ENCODE measurements at regions not wholly inside any gene's neighbourhood (a gene's known extent, or its start where the extent isn't known, plus 50 kb on each side); places are given as distances from the start of the nearest gene placed in this dataset.

GRCh38 chr5:145237843-145238242 lies 597.3 kb downstream of the PRELID2 start:
- FAIRE-seq: no peak

- FAIRE-seq: no peak
These were observed 598.2 kb downstream of the PRELID2 start for GRCh38 chr5:145236983-145237382.

GRCh38 chr5:145236127-145236526 lies 599.0 kb downstream of the PRELID2 start:
- FAIRE-seq: no peak

GRCh38 chr5:145233461-145233860 lies 601.7 kb downstream of the PRELID2 start:
- FAIRE-seq: no peak

GRCh38 chr5:145230781-145231180 lies 604.4 kb downstream of the PRELID2 start:
- no peak for FAIRE-seq

GRCh38 chr5:145228564-145228963 lies 606.6 kb downstream of the PRELID2 start:
- FAIRE-seq: no peak

- FAIRE-seq: no peak
These were observed 607.3 kb downstream of the PRELID2 start for GRCh38 chr5:145227881-145228280.

- no peak for FAIRE-seq
These were observed 608.4 kb downstream of the PRELID2 start for GRCh38 chr5:145226726-145227125.

- no peak for FAIRE-seq
These were observed 609.6 kb downstream of the PRELID2 start for GRCh38 chr5:145225529-145225928.

- no peak for FAIRE-seq
These were observed 611.6 kb downstream of the PRELID2 start for GRCh38 chr5:145223582-145223981.

GRCh38 chr5:145222622-145223021 lies 612.5 kb downstream of the PRELID2 start:
- no peak for FAIRE-seq

GRCh38 chr5:145221416-145221815 lies 613.7 kb downstream of the PRELID2 start:
- FAIRE-seq: no peak

- FAIRE-seq: no peak
These were observed 614.7 kb downstream of the PRELID2 start for GRCh38 chr5:145220481-145220880.

GRCh38 chr5:145218982-145219381 lies 616.2 kb downstream of the PRELID2 start:
- no peak for FAIRE-seq

GRCh38 chr5:145218019-145218418 lies 617.1 kb downstream of the PRELID2 start:
- FAIRE-seq: no peak

- no peak for FAIRE-seq
These were observed 625.1 kb downstream of the PRELID2 start for GRCh38 chr5:145210020-145210419.

- no peak for FAIRE-seq
These were observed 629.6 kb downstream of the PRELID2 start for GRCh38 chr5:145205546-145205945.

- no peak for FAIRE-seq
These were observed 630.4 kb downstream of the PRELID2 start for GRCh38 chr5:145204743-145205142.

- no peak for FAIRE-seq
These were observed 631.9 kb downstream of the PRELID2 start for GRCh38 chr5:145203193-145203592.

- FAIRE-seq: no peak
These were observed 636.4 kb downstream of the PRELID2 start for GRCh38 chr5:145198525-145199260.

GRCh38 chr5:145189746-145190145 lies 645.4 kb downstream of the PRELID2 start:
- no peak for FAIRE-seq

- no peak for FAIRE-seq
These were observed 654.8 kb downstream of the PRELID2 start for GRCh38 chr5:145180371-145180770.

- FAIRE-seq: no peak
These were observed 656.3 kb downstream of the PRELID2 start for GRCh38 chr5:145178641-145179523.

GRCh38 chr5:145176041-145176440 lies 659.1 kb downstream of the PRELID2 start:
- no peak for FAIRE-seq

Data from TTC549 (cell line).